ENCODE measurements at regions not wholly inside any gene's neighbourhood (a gene's known extent, or its start where the extent isn't known, plus 50 kb on each side); places are given as distances from the start of the nearest gene placed in this dataset.

GRCh38 chr14:22464422-22465142, 124.4 kb downstream of the DAD1 start:
- FAIRE-seq: no peak
- CTCF ChIA-PET: interaction anchor here (0.9 to 1.7 kb wide), 10 partner anchors 8 to 145 kb away, joined by 3 to 6 read pairs (median 3); no protein-coding TSS in a partner anchor
- POLR2A ChIA-PET: no interaction called here

GRCh38 chr14:22463763-22464173, 125.3 kb downstream of the DAD1 start:
- 88% methylated on average over 4 of the region's 4 CpGs for WGBS (ENCODE audit: missing lambda C conversion rate)
- Histone ChIP-seq H3K4me2 (no peak overlapping the region), H3K4me3 (no peak overlapping the region), H3K4me1 (no peaks in the 10 kb centered on the region), H3K27ac (no peak overlapping the region), H3K9me3 (no peaks in the 10 kb centered on the region)
- no peak for DNase-seq (ENCODE audit: low read depth in 1 of 2, low spot score in 1 of 2)
- FAIRE-seq: no peak
- ChIA-PET POLR2A (no interaction called here), CTCF (interaction anchor here (1.2 to 1.9 kb wide), 3 partner anchors 8 to 75 kb away, joined by 3 to 4 read pairs (median 4); no protein-coding TSS in a partner anchor)
- no peak for ATAC-seq
- TF ChIP-seq CHD4 (IDR thresholded peaks at IDR 0.05; ENCODE audit: borderline replicate concordance): no peak
- TF ChIP-seq RAD21 (conservative IDR thresholded peaks at IDR 0.05 in 1 of 2, IDR thresholded peaks at IDR 0.05 in 1 of 2): no peak
- TF ChIP-seq HOXB13 (CRISPR knock-in tag; IDR thresholded peaks at IDR 0.05; ENCODE audit: low read depth): no peak
- TF ChIP-seq CTCF (IDR thresholded peaks at IDR 0.05): no peak
- no peak for TF ChIP-seq HEYL (CRISPR knock-in tag; IDR thresholded peaks at IDR 0.05)
- TF ChIP-seq, protein P1, sequence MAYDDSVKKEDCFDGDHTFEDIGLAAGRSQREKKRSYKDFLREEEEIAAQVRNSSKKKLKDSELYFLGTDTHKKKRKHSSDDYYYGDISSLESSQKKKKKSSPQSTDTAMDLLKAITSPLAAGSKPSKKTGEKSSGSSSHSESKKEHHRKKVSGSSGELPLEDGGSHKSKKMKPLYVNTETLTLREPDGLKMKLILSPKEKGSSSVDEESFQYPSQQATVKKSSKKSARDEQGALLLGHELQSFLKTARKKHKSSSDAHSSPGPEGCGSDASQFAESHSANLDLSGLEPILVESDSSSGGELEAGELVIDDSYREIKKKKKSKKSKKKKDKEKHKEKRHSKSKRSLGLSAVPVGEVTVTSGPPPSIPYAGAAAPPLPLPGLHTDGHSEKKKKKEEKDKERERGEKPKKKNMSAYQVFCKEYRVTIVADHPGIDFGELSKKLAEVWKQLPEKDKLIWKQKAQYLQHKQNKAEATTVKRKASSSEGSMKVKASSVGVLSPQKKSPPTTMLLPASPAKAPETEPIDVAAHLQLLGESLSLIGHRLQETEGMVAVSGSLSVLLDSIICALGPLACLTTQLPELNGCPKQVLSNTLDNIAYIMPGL (CRISPR knock-in tag; IDR thresholded peaks at IDR 0.05; ENCODE audit: borderline replicate concordance): no peak
- no peak for TF ChIP-seq NPAS2 (CRISPR knock-in tag; IDR thresholded peaks at IDR 0.05; ENCODE audit: borderline replicate concordance)
- TF ChIP-seq POLR2AphosphoS2 (conservative IDR thresholded peaks at IDR 0.05; ENCODE audit: low read length): no peak
- TF ChIP-seq NFE2L2 (conservative IDR thresholded peaks at IDR 0.05; ENCODE audit: low read length): no peak
- no peak for TF ChIP-seq FOSL2 (IDR thresholded peaks at IDR 0.05)
- TF ChIP-seq FOSL2 (CRISPR knock-in tag; IDR thresholded peaks at IDR 0.05): no peak

More at GRCh38 chr14:22464422-22465142, 124.4 kb downstream of the DAD1 start:
- H3K4me2 ChIP-seq: no peak overlapping the region
- no peak overlapping the region for H3K27ac ChIP-seq
- DNase-seq (ENCODE audit: low read depth in 1 of 2, low spot score in 1 of 2): no peak
- no peak overlapping the region for H3K4me3 ChIP-seq
- H3K4me1 ChIP-seq: no peaks in the 10 kb centered on the region
- WGBS (ENCODE audit: missing lambda C conversion rate): 51% methylated on average over 4 of the region's 4 CpGs
- no peak for ATAC-seq
- H3K9me3 ChIP-seq: no peaks in the 10 kb centered on the region
- TF ChIP-seq, protein P2, sequence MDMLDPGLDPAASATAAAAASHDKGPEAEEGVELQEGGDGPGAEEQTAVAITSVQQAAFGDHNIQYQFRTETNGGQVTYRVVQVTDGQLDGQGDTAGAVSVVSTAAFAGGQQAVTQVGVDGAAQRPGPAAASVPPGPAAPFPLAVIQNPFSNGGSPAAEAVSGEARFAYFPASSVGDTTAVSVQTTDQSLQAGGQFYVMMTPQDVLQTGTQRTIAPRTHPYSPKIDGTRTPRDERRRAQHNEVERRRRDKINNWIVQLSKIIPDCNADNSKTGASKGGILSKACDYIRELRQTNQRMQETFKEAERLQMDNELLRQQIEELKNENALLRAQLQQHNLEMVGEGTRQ (IDR thresholded peaks at IDR 0.05): no peak
- TF ChIP-seq HOXA7 (CRISPR knock-in tag; IDR thresholded peaks at IDR 0.05) (no peak), JUNB (IDR thresholded peaks at IDR 0.05) (no peak), MAX (IDR thresholded peaks at IDR 0.05) (no peak), HDAC2 (IDR thresholded peaks at IDR 0.05) (no peak), MYC (IDR thresholded peaks at IDR 0.05; ENCODE audit: borderline replicate concordance, low read length) (no peak), CTCF (IDR thresholded peaks at IDR 0.05) (no peak), JUN (IDR thresholded peaks at IDR 0.05) (no peak), CEBPB (IDR thresholded peaks at IDR 0.05) (no peak), NR3C1 (IDR thresholded peaks at IDR 0.05) (no peak), PHF8 (IDR thresholded peaks at IDR 0.05; ENCODE audit: borderline replicate concordance, low read depth) (no peak)
- TF ChIP-seq, protein P3, sequence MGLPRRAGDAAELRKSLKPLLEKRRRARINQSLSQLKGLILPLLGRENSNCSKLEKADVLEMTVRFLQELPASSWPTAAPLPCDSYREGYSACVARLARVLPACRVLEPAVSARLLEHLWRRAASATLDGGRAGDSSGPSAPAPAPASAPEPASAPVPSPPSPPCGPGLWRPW (IDR thresholded peaks at IDR 0.05): no peak
- TF ChIP-seq, protein P4, sequence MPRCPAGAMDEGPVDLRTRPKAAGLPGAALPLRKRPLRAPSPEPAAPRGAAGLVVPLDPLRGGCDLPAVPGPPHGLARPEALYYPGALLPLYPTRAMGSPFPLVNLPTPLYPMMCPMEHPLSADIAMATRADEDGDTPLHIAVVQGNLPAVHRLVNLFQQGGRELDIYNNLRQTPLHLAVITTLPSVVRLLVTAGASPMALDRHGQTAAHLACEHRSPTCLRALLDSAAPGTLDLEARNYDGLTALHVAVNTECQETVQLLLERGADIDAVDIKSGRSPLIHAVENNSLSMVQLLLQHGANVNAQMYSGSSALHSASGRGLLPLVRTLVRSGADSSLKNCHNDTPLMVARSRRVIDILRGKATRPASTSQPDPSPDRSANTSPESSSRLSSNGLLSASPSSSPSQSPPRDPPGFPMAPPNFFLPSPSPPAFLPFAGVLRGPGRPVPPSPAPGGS (IDR thresholded peaks at IDR 0.05): no peak
- TF ChIP-seq, protein P1 (CRISPR knock-in tag; IDR thresholded peaks at IDR 0.05; ENCODE audit: borderline replicate concordance): no peak
